Prostate gland (tissue), 2 donors: ENCODE measurements at regions not wholly inside any gene's neighbourhood (a gene's known extent, or its start where the extent isn't known, plus 50 kb on each side); places are given as distances from the start of the nearest gene placed in this dataset.

Experiments used
- CTCF ChIP-seq, 4 experiments: fragments of 200-600 bp in 2 of 4; fragments of 450-650 bp in 2 of 4; sonication (generic) in 2 of 4; IDR thresholded peaks; 1 replicate in 3 of 4; 2 replicates in 1 of 4; pipeline ENCODE4 v1.5.1; 2016 to 2019; ENCODE audit warnings: antibody characterized with exemption in 4 of 4, mild to moderate bottlenecking in 2 of 4, moderate library complexity in 2 of 4
- POLR2AphosphoS5 ChIP-seq: sonication (generic); formaldehyde crosslinking; IDR thresholded peaks from one replicate; pipeline ENCODE4 v1.6.1; 2017; ENCODE audit warnings: antibody characterized with exemption

- TF ChIP-seq POLR2AphosphoS5 (no peak), CTCF (IDR thresholded peaks at IDR 0.05) (no peak)
These were observed 382.9 kb upstream of the MCTP2 start for GRCh38 chr15:93848490-93848889.
